Sigmoid colon (tissue), 4 donors: ENCODE measurements at regions not wholly inside any gene's neighbourhood (a gene's known extent, or its start where the extent isn't known, plus 50 kb on each side); places are given as distances from the start of the nearest gene placed in this dataset.
"Not testable (repeated sequence)": the region's sequence is repeated elsewhere in the genome, so short reads cannot be mapped to it uniquely, and the experiment has no call there.

Source experiments
- CTCF ChIP-seq, 4 experiments: fragments of 450-650 bp in 3 of 4; fragments of 200-600 bp in 1 of 4; IDR thresholded peaks; one replicate each; pipeline ENCODE4 v1.5.1; 2016 to 2019; ENCODE audit warnings: antibody characterized with exemption in 4 of 4, mild to moderate bottlenecking in 3 of 4, moderate library complexity in 2 of 4
- POLR2A ChIP-seq, 2 donors: fragments of 450-650 bp; IDR thresholded peaks; one replicate each; pipeline ENCODE4 v1.6.1; 2016; ENCODE audit warnings: antibody characterized with exemption in 2 of 2, mild to moderate bottlenecking in 2 of 2, moderate library complexity in 2 of 2
- POLR2AphosphoS5 ChIP-seq, 4 donors: sonication (generic); formaldehyde crosslinking; IDR thresholded peaks; one replicate each; pipeline ENCODE4 v1.6.1; 2017; ENCODE audit warnings: antibody characterized with exemption in 4 of 4

DNA sequence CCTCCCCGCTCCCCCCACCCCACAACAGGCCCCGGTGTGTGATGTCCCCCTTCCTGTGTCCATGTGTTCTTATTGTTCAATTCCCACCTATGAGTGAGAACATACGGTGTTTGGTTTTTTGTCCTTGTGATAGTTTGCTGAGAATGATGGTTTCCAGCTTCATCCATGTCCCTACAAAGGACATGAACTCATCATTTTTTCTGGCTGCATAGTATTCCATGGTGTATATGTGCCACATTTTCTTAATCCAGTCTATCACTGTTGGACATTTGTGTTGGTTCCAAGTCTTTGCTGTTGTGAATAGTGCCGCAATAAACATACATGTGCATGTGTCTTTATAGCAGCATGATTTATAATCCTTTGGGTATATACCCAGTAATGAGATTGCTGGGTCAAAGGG, 104.3 kb downstream of the MTPN start:
- not testable (repeated sequence) for TF ChIP-seq POLR2AphosphoS5, CTCF, POLR2A (IDR thresholded peaks at IDR 0.05)
